Endothelial cell (in vitro differentiated cells): ENCODE measurements at regions not wholly inside any gene's neighbourhood (a gene's known extent, or its start where the extent isn't known, plus 50 kb on each side); places are given as distances from the start of the nearest gene placed in this dataset.
A peak's percentile ranks its signal among the peaks of the same experiment; 100 is the strongest.

ENCODE experiments used
- DNase-seq: peaks from one replicate; pipeline ENCODE4 v3.0.0; 2021; ENCODE audit warnings: low spot score
- H3K27ac Mint-ChIP-seq: one replicate; pipeline ENCODE4 v1.8.0; 2021; ENCODE audit warnings: mixed read lengths, inconsistent platforms; ENCODE audit not compliant: unreplicated experiment
- H3K27me3 Mint-ChIP-seq: one replicate; pipeline ENCODE4 v1.8.0; 2021; ENCODE audit warnings: mild to moderate bottlenecking, moderate library complexity, mixed read lengths, inconsistent platforms; ENCODE audit not compliant: unreplicated experiment
- H3K36me3 Mint-ChIP-seq: one replicate; pipeline ENCODE4 v1.8.0; 2021; ENCODE audit warnings: mild to moderate bottlenecking, low read depth, mixed read lengths, inconsistent platforms; ENCODE audit not compliant: unreplicated experiment
- H3K4me1 Mint-ChIP-seq: one replicate; pipeline ENCODE4 v1.8.0; 2021; ENCODE audit warnings: mild to moderate bottlenecking, mixed read lengths, inconsistent platforms; ENCODE audit not compliant: unreplicated experiment
- H3K4me3 Mint-ChIP-seq: one replicate; pipeline ENCODE4 v1.8.0; 2021; ENCODE audit warnings: mild to moderate bottlenecking, mixed read lengths, inconsistent platforms; ENCODE audit not compliant: unreplicated experiment
- H3K9me3 Mint-ChIP-seq: one replicate; pipeline ENCODE4 v1.8.0; 2021; ENCODE audit warnings: mixed read lengths, inconsistent platforms; ENCODE audit not compliant: unreplicated experiment
- CTCF ChIP-seq: fragments of 200-600 bp; sonication (generic); IDR thresholded peaks from one replicate; pipeline ENCODE4 v1.5.0; 2021; ENCODE audit warnings: antibody characterized with exemption; ENCODE audit not compliant: unreplicated experiment

- H3K36me3 Mint-ChIP-seq, result no peaks in the 10 kb centered on the region
- TF ChIP-seq CTCF, result no peak
- H3K4me3 Mint-ChIP-seq, result no peak overlapping the region
- no peak overlapping the region for H3K27ac Mint-ChIP-seq
- peaks cover 5% of the 10 kb centered on the region for H3K27me3 Mint-ChIP-seq
- no peak for DNase-seq
- no peaks in the 10 kb centered on the region for H3K9me3 Mint-ChIP-seq
- peaks cover 4% of the 10 kb centered on the region for H3K4me1 Mint-ChIP-seq
Observed at GRCh38 chr2:10223932-10224720, 78.6 kb upstream of the HPCAL1 start.

GRCh38 chr2:10224734-10225133, 78.0 kb upstream of the HPCAL1 start:
- Mint-ChIP-seq H3K9me3 (no peaks in the 10 kb centered on the region), H3K4me3 (no peak overlapping the region), H3K27me3 (peaks cover 5% of the 10 kb centered on the region), H3K36me3 (no peaks in the 10 kb centered on the region), H3K27ac (no peak overlapping the region), H3K4me1 (peaks cover 4% of the 10 kb centered on the region)
- TF ChIP-seq CTCF, result no peak
- DNase-seq, result no peak

GRCh38 chr2:10225291-10226037, 77.2 kb upstream of the HPCAL1 start:
- H3K27me3 Mint-ChIP-seq, result peaks cover 5% of the 10 kb centered on the region
- H3K9me3 Mint-ChIP-seq, result no peaks in the 10 kb centered on the region
- peaks cover 4% of the 10 kb centered on the region for H3K4me1 Mint-ChIP-seq
- DNase-seq, result no peak
- no peaks in the 10 kb centered on the region for H3K36me3 Mint-ChIP-seq
- no peak for TF ChIP-seq CTCF
- peak overlapping the region; percentile 18 for H3K27ac Mint-ChIP-seq
- H3K4me3 Mint-ChIP-seq, result no peak overlapping the region

- H3K4me1 Mint-ChIP-seq, result peaks cover 4% of the 10 kb centered on the region
- no peak for TF ChIP-seq CTCF
- H3K9me3 Mint-ChIP-seq, result no peaks in the 10 kb centered on the region
- H3K27me3 Mint-ChIP-seq, result peaks cover 4% of the 10 kb centered on the region
- DNase-seq, result no peak
- H3K4me3 Mint-ChIP-seq, result no peak overlapping the region
- H3K36me3 Mint-ChIP-seq, result no peaks in the 10 kb centered on the region
- H3K27ac Mint-ChIP-seq, result peak overlapping the region; percentile 18
Observed at GRCh38 chr2:10226038-10226724, 76.5 kb upstream of the HPCAL1 start.
